Stimulated activated CD4-positive, alpha-beta T cell treated with anti-CD3 and anti-CD28 coated beads, Interleukin-4, amount 100 ng/mL, for 48 hours (primary cell): ENCODE measurements at regions not wholly inside any gene's neighbourhood (a gene's known extent, or its start where the extent isn't known, plus 50 kb on each side); places are given as distances from the start of the nearest gene placed in this dataset.
"Not testable (repeated sequence)": the region's sequence is repeated elsewhere in the genome, so short reads cannot be mapped to it uniquely, and the experiment has no call there.

Source experiments
- DNase-seq, 2 donors: peaks; one replicate each; pipeline ENCODE4 v3.0.0-alpha.2; 2020; ENCODE audit warnings: low read depth in 2 of 2

DNA sequence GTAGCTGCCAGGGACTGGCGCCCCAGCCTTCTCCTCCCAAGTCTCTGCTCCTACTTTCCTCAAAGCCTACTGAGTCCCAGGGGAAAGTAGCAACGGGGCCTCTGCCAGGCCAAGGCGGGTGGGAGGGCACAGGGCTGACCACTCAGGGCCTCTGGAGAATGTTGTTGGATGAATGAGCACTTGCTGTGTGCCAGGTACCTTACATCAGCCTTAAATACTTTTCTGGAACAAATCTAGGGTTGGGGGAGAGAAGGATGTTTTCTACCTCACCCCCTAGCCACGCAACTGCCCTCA is 119.3 kb upstream of the ZBTB40 start:
- DNase-seq: no peak

DNA sequence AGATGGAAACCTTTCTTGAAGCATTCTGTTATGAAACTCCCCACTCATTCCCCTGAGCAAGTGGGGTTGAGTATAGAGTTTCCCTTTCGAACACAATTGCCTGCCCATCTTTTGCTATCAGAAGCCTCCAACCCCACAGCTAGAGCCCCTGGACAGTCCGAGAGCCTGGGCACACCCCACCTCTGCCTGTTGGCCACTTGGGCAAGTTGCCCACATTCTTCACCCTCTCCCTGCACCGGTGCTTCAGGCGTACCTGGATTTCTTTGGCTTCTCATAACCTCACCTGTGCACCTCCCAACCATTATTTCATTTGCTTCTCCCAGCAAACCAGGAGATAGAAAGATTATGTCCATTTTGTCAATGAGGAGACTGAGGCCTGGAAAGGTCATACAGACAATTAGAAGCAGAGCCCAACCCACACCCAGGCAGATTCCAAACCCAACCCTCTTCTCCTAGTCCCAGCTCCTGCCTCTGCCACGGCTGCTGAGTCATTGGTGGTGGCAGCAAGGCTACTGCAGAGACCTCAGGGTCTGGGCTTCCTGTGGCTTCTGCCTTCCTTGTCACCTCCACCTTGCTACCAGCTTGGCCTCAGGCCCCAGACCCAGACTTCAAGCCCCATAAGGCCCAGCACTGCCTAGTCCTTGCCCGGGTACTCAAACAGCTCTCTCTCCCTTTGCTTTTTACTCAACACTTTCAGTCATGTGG is 118.7 kb upstream of the ZBTB40 start:
- no peak for DNase-seq

DNA sequence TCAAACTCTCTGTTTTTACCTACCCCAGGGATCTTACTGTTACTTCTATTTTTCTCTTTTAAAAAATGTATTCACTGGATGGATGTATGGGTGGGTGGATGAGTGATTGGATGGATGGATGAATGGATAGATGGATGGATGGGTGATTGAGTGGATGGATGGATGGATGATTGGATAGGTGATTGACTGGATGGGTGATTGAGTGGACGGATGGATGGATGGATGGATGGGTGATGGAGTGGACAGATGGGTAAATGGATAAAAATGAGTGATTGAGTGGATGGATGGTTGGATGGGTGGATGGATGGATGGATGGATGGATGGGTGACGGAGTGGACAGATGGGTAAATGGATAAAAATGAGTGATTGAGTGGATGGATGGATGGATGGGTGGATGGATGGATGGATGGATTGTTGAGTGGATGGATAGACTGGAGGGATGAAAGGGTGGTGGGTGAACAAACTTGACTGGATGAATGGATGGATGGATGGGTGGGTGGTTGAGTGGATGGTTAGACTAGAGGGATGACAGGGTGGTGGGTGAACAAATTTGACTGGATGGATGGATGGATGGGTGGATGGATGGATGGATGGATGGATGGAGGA is 118.0 kb upstream of the ZBTB40 start:
- DNase-seq: no peak

DNA sequence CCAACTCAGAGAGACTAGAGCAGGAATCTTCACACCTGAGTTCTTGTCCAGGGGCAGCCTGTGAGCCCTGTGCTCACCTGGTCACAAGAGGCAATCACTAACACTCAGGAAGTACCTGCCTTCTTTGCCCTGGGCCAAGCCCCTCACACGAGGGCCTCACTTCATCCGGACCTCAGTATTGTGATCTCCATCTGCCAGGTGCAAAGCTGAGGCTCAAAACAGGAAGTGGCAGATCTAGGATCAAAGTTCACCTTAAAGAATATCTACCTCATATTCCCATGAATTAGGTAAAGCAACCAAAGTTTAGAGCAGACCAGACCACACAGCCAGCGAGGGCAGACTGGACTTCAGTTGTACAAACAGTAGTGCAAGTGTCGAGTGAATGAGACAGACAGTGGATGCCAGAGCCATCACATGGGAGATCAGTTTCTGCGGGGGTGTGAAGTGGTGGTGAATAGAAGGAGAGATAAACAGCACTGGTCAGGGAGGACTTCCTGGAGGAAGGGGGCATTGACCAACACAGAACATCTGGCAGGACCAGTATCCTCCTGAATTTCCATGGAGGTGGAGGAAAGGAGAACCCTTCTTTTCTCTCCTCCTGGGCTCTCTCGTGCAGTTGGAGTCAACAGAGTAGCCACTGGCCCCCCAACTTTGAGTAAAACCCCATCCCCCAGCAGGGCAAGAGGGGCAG is 116.6 kb upstream of the ZBTB40 start:
- DNase-seq: no peak

DNA sequence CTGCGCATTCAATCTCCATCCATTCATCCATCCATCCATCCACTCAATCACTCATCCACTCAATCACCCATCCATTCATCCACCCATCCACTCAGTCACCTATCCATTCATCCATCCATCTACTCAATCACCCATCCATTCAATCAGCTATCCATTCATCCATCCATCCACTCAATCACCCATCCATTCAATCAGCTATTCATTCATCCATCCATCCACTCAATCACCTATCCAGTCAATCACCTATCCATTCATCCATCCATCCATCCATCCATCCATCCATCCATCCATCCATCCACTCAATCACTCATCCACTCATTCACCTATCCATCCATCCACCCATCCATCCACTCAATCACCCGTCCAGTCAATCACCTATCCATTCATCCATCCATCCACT is 115.4 kb upstream of the ZBTB40 start:
- not testable (repeated sequence) for DNase-seq

DNA sequence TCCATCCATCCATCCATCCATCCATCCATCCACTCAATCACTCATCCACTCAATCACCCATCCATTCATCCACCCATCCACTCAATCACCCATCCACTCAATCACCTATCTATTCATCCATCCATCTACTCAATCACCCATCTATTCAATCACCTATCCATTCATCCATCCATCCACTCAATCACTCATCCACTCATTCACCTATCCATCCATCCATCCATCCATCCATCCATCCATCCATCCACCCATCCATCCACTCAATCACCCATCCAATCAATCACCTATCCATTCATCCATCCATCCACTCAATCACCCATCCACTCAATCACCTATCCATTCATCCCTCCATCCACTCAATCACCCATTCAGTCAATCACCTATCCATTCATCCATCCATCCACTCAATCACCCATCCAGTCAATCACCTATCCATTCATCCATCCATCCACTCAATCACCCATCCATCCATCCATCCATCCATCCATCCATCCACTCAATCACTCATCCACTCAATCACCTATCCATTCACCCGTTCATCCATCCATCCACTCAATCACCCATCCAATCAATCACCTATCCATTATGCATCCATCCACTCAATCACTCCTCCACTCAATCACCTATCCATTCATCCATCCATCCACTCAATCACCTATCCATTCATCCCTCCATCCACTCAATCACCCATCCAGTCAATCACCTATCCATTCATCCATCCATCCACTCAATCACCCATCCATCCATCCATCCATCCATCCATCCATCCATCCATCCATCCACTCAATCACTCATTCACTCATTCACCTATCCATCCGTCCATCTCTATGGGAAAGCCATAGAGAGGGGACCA is 114.7 kb upstream of the ZBTB40 start:
- DNase-seq: not testable (repeated sequence)

DNA sequence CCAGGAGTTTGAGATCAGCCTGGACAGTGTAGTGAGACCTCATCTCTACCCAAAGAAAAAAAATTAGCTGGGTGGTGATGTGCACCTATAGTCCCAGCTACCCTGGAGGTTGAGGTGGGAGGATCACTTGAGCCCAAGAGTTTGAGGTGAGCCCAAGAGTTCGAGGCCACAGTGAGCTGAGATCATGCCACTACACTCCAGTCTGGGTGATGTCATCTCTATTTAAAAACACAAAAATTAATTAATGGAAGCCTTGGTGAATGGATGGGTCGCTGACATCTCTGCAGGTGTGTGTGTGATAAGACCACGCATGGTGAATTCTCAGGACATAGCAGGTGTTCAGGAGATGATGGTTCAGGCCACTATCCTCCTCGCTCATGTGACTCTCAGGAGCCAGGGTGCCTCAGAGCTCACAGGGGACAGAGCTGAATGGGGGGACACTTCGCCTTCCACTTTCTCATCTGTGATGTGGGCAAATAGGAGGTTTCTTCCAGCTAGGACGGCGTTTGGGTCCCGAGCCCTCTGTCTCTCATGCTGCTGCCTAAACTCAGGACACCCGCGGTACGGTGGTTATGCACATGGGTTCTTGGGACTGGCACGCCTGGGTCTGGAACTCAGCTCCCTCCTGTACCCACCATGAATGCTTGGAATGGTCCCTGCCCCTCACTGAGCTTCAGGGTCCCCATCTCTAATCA is 113.4 kb upstream of the ZBTB40 start:
- DNase-seq: no peak

DNA sequence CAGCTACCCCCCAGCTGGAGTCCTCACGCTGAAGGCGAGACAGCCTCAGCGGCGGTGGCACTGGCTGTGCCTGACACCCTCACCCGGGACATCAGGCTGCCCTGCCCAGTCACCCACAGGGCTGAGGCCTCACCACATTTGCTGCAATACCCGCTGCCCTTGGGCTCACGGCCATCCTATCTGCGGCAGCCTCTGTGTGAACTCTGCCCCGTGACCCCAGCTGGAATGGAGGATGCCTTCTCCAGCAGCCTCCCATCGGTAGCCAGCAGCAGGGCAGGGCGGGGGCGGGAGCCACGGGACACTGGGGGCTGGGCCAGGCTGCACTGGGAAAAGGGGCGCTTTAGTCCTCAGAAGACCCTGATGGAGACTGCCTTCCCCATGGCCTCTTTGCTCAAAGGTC is 112.4 kb upstream of the ZBTB40 start:
- DNase-seq: no peak

DNA sequence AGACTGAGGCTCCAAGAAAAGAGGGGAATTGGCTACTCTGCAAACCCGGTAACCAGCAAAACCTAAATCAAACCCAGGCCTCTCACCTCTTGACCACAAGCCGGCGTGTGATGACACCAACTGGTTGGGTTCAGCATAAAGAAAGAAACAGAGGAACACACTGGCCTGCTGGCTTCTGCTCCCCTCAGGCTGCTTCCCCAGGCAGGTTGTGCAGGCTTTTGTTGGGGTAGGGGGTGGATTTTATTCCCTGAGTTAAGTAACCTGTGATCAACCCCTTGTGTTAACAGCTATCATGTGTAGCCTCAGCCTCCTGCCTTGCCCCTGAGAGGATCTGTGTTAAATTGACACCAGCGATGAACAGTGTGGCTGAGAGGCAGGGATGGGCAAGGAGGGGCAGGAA is 111.6 kb upstream of the ZBTB40 start:
- no peak for DNase-seq

DNA sequence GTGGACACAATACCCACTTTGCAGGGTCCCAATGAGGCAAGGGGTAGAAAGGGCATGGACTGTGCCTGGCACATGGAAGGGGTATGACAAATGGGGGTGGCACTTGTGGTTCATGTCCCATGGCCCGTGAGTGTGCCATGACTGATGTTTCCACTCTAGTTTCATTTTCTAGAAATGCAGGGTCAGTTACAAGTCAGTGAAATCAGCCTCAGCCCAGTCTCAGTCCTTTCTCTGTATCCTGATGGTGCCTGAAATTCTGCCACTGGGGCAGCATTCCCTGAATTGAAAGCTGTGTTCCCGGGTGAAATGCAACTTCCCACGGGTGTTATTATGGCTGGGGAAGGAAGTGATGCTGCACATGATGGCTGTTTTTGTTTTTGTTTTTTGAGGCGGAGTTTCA is 110.8 kb upstream of the ZBTB40 start:
- no peak for DNase-seq

DNA sequence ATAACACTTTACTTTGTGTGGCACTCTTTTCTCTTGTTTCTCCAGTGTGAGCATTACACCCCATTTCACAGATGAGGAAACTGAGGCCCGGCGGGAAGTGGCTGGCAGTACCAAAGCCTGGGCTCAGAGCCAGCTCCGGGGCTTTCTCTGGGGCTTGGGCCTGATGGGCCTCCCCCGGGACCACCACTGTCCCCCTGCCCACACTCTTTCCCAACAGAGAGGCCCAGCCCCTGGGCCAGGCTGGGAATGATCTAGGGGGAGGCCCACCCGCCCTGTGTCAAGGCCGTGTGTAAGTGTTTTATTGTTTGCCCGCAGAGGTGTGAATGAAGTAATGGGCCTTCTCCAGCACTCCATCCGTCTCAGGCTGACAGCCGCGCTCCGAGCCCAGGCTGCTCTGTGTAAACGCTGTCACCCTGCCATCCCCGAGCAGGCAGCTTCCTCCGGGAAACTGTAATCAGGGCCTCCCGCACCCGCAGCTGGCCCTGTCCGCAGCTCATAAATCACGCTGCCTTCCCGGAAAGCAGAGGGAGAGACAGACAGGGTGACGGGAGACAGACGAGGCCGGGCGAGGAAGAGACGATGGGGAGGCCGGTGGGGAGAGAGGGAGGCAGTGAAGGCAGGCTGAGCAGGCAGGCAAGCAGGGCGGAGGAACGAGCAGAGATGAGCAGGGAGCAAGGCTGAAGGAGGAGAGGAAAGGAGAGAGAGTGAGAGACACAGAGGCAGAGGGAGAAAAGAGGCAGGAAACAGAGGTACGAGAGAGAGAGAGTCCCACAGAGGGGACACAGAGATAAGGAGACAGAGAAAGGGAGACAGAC is 109.7 kb upstream of the ZBTB40 start:
- no peak for DNase-seq

DNA sequence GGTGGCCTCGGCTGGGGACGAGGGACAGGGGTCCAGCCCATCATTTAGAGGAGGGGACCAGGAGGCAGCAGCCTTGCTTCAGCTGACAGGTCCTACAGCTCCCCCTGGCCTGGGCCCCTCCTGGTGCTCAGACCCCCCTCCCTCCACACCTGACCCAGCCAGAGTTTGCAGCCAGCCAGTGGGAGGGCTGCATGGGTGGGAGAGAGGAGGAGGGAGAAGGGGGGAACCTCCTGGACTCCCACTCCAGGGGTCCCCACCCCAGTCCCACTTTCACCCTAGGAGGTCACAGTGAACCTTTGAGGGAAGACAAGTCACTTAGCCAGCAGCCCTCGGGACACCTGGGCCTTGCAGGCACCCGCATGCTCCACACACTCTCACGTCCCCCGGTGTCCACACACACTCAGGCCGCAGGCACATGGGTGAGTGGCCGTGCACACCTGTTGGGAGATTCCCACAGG is 108.9 kb upstream of the ZBTB40 start:
- DNase-seq: no peak

DNA sequence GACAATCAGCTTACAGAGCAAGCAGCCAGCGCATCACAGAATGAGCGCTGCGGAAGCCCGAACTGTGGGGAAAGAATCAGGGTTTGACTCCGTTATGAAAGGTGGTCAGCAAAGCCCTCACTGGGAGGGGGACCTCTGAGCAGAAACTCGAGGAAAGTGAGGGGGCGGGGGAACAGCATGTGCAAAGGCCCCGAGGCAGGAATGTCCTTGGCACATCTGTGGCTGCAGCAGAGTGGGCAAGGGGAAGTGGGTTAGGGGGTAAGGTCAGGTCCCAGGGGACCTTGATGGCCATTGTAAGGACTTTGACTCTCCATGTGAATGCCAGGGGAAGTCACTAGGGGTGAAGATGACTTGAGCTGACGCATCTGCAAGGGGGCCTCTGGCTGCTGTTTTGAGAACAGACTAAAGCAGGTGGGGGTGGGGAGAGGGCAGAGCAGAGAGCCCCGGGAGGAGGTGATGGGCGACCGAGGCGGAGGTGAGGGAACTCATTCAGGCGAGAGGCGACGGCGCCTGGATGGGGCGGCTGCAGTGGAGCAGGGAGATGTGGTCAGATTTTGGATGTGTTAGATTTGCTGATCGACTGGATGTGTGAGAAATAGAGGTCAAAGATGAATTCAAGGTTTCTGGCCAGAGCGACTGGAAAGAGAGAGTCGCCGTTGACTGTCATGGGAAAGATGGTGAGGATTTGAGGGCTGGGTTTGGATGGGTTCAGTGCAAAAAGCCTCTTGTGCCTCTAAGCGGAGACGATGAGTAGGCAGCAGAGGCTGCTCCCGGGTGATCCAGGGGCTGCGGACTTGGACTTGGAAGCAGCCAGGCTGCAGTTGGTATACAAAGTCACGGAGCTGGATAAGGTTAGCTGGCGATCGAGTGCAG is 108.0 kb upstream of the ZBTB40 start:
- no peak for DNase-seq

DNA sequence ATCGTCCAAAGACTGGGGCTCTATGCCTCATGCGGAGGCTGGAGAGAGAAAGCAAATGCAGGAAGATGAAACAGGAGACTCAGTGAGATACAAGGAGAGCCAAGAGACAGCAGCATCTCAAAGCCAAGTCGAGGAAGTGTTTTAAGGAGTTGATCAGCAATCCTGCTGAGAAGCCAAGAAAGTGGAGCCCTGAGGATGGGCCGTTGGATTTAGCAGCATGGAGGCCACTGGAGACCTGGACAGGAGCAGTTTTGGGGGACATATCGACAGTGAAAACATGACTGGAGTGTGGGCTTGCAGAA is 107.4 kb upstream of the ZBTB40 start:
- no peak for DNase-seq

DNA sequence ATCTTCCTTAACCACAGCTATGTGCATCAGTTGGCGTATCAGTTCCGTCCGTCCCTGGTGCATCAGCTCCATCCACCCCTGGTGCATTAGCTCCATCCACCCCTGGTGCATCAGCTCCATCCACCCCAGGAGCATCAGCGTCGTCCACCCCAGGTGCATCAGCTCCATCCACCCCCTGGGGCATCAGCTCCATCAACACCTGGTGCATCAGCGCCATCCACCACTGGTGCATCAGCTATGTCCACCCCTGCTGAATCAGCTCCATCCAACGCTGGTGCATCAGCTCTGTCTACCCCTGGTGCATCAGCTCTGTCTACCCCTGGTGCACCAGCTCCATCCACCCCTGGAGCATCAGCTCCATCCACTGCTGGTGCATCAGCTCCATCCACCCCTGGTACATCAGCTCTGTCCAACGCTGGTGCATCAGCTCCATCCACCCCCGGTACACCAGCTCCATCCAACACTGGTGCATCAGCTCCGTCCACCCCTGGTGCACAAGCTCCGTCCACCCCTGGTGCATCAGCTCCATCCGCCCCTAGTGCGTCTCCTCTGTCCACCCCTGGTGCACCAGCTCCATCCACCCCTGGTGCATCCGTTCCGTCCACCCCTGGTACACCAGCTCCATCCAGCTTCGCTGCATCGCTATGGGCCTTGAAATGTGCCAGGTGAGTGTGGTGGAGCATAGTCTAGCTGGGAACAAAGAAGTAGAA is 106.6 kb upstream of the ZBTB40 start:
- no peak for DNase-seq

DNA sequence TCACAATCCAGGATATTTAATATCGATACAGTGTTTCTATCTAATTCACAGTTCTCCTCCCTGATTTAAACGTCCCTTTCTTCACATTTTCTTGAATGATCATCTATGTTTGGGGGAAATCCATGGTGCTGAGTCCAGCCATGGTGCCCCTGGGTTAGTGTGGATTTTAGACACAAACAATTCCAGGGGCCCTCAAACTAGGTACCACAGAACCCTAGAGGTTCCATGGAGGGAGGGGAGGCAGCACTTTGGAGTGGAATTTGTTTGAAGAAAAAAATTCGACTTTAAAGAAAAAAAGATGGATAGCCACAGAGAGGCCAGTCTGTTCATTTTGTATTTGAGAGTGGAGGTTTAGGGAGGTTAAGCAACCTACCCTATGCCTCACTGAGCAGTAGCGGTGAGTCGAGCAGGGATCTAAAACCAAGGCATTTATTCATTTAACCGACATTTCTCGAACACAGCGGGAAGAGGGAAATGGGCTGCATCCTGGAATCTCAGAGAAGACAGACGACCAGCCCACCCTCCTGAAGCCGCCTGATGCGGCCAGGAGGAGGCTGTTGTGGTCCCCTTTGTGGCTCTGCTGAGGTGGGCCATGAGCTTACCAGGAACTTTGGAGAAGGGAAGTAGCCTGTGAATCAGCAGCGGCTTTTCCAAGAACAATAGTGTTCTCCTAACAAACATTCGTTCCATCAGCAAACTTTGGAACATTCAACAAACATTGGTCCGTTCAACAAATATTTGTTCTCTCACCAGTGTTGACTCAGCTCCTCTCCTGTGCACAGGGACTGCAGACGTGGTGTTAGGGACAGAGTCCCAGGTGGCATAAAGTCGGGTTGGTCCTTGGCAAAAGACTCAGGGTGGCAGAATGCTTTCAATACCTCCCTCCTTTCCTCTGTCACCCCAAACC is 103.5 kb upstream of the ZBTB40 start:
- DNase-seq: no peak

DNA sequence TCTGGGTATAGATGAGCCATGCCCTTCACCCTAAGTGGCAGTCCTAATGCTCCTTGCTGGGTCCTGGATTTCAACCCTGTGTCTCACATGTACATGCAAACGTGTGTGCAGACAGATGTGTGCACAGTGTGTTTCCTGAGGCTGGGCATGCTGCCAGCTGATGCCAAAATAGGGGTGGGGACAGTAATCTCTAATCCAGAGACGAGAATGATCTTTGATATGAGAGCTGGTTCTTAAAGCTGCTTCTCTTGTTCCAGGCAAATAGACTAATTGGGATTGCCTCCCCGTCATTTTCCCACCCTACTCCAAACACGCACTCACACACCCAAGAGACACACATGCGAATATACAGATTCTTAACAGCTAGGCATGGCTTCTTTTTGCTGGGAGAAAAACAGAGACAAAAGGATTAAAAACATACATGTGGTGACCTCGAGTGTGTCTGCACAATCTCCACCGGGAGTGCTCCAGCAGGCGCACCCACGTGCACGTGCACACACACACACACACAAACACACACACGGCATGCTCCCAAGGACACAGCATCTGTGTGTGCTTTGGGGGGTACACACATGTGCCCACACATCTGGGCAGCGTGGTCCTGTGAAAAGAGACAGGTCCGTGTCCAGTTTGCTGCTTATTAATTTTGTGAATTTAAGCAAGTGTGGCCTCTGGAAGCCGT is 102.1 kb upstream of the ZBTB40 start:
- no peak for DNase-seq
